IMR-90 (cell line): ENCODE measurements at regions not wholly inside any gene's neighbourhood (a gene's known extent, or its start where the extent isn't known, plus 50 kb on each side); places are given as distances from the start of the nearest gene placed in this dataset.

ENCODE experiments used
- ATAC-seq: fragments of 200-7000 bp; cut with Tn5 transposase; 2 replicates; pipeline ENCODE4 v1.9.1; 2020; ENCODE audit warnings: low read depth, mild to moderate bottlenecking, moderate library complexity
- BruUV-seq: library from RNA; stranded (reverse); fragments of 400-500 nt; replicated peaks from 2 replicates; lab custom pipeline; 2021; lab: Mats Ljungman, UMichigan
- CTCF ChIA-PET: fragments of 300-600 bp; formaldehyde crosslinking; extraction: SDS; loops from one replicate; lab custom pipeline; 2021; ENCODE audit warnings: antibody characterized with exemption; lab: Yijun Ruan, JAX
- POLR2A ChIA-PET: fragments of 300-600 bp; sonication (Branson Sonifier 250); formaldehyde crosslinking; loops from one replicate; lab custom pipeline; 2022; ENCODE audit warnings: antibody characterized with exemption; ENCODE audit not compliant: unreplicated experiment; lab: Charles Lee
- DNase-seq: peaks from one replicate; pipeline ENCODE4 v3.0.0; 2013
- H2AFZ ChIP-seq: replicated peaks from 2 replicates; pipeline ENCODE3; 2013; ENCODE audit warnings: low read length, mild to moderate bottlenecking; ENCODE audit not compliant: poor library complexity
- H2AK5ac ChIP-seq: 2 replicates; pipeline ENCODE4 v1.6.1; 2013; ENCODE audit warnings: low read depth, low read length, inconsistent platforms
- H2AK9ac ChIP-seq: replicated peaks from 2 replicates; pipeline ENCODE3; 2013; ENCODE audit warnings: mild to moderate bottlenecking, low read depth, low read length, moderate library complexity; ENCODE audit not compliant: poor library complexity
- H2BK120ac ChIP-seq: 2 replicates; pipeline ENCODE4 v1.6.1; 2013; ENCODE audit warnings: low read depth, low read length, inconsistent platforms
- H2BK15ac ChIP-seq: 3 replicates; pipeline ENCODE4 v1.6.1; 2013; ENCODE audit warnings: low read depth, low read length, inconsistent platforms
- H2BK20ac ChIP-seq: 2 replicates; pipeline ENCODE4 v1.6.1; 2013; ENCODE audit warnings: low read depth, mild to moderate bottlenecking, inconsistent platforms, low read length, moderate library complexity
- H2BK5ac ChIP-seq: 2 replicates; pipeline ENCODE4 v1.6.1; 2013; ENCODE audit warnings: mild to moderate bottlenecking, low read depth, low read length, inconsistent platforms; ENCODE audit not compliant: poor library complexity, severe bottlenecking
- H3K14ac ChIP-seq: replicated peaks from 2 replicates; pipeline ENCODE4 v1.6.1; 2013; ENCODE audit warnings: low read depth, low read length, inconsistent platforms
- H3K18ac ChIP-seq: 2 replicates; pipeline ENCODE4 v1.6.1; 2013; ENCODE audit warnings: low read depth, low read length, control low read depth
- H3K23ac ChIP-seq: 2 replicates; pipeline ENCODE4 v1.6.1; 2013; ENCODE audit warnings: low read depth, low read length, inconsistent platforms
- H3K27ac ChIP-seq: 2 replicates; pipeline ENCODE4 v1.5.1; 2013; ENCODE audit warnings: mild to moderate bottlenecking, control low read depth, low read length; ENCODE audit not compliant: insufficient read depth
- H3K27me3 ChIP-seq: 2 replicates; pipeline ENCODE4 v1.6.1; 2013; ENCODE audit warnings: low read length; ENCODE audit not compliant: control insufficient read depth, insufficient read depth
- H3K36me3 ChIP-seq: 2 replicates; pipeline ENCODE4 v1.6.1; 2013; ENCODE audit warnings: low read length, mixed read lengths; ENCODE audit not compliant: control insufficient read depth, insufficient read depth
- H3K4ac ChIP-seq: 2 replicates; pipeline ENCODE4 v1.6.1; 2013; ENCODE audit warnings: low read depth, low read length, inconsistent platforms
- H3K4me1 ChIP-seq: 2 replicates; pipeline ENCODE4 v1.6.1; 2013; ENCODE audit warnings: low read length, mixed read lengths; ENCODE audit not compliant: control insufficient read depth, insufficient read depth
- H3K4me2 ChIP-seq: 2 replicates; pipeline ENCODE4 v1.6.1; 2013; ENCODE audit warnings: low read depth, mild to moderate bottlenecking, control low read depth, low read length, moderate library complexity
- H3K4me3 ChIP-seq: 2 replicates; pipeline ENCODE4 v1.5.1; 2013; ENCODE audit warnings: low read depth, mild to moderate bottlenecking, control low read depth, low read length, moderate library complexity; ENCODE audit not compliant: insufficient read depth
- H3K56ac ChIP-seq: 2 replicates; pipeline ENCODE4 v1.6.1; 2013; ENCODE audit warnings: low read length, inconsistent platforms; ENCODE audit not compliant: insufficient read depth; ENCODE audit errors: extremely low read depth
- H3K79me1 ChIP-seq, 2 experiments: 2 replicates each; pipeline ENCODE4 v1.6.1; 2013; ENCODE audit warnings: low read length in 2 of 2, inconsistent platforms in 1 of 2, low read depth in 1 of 2
- H3K9ac ChIP-seq: 2 replicates; pipeline ENCODE4 v1.6.1; 2013; ENCODE audit warnings: low read depth, low read length, control low read depth
- H3K9me1 ChIP-seq: 2 replicates; pipeline ENCODE4 v1.6.1; 2013; ENCODE audit warnings: low read length, inconsistent platforms; ENCODE audit not compliant: insufficient read depth
- H3K9me3 ChIP-seq: 2 replicates; pipeline ENCODE4 v1.6.1; 2013; ENCODE audit warnings: low read length; ENCODE audit not compliant: control insufficient read depth, insufficient read depth
- H4K20me1 ChIP-seq: 2 replicates; pipeline ENCODE4 v1.6.1; 2013; ENCODE audit warnings: low read length, inconsistent platforms; ENCODE audit not compliant: insufficient read depth
- H4K5ac ChIP-seq: 2 replicates; pipeline ENCODE4 v1.6.1; 2013; ENCODE audit warnings: mild to moderate bottlenecking, low read depth, low read length, control low read depth
- H4K8ac ChIP-seq, 2 experiments: 2 replicates each; pipeline ENCODE4 v1.6.1; 2013; ENCODE audit warnings: low read depth in 2 of 2, low read length in 2 of 2, control low read depth in 1 of 2, inconsistent platforms in 1 of 2
- H4K91ac ChIP-seq: 2 replicates; pipeline ENCODE4 v1.6.1; 2013; ENCODE audit warnings: low read depth, low read length, inconsistent platforms; ENCODE audit not compliant: insufficient read depth
- BHLHE40 ChIP-seq: fragments of 150-350 bp; IDR thresholded peaks from 2 replicates; pipeline ENCODE4 v1.6.1; 2016; ENCODE audit warnings: mild to moderate bottlenecking, low read depth, low read length
- CEBPB ChIP-seq: IDR thresholded peaks from 2 replicates; pipeline ENCODE4 v1.6.1; 2012; ENCODE audit warnings: low read depth, low read length, improper control_type of control experiment
- ELK1 ChIP-seq: fragments of 150-350 bp; IDR thresholded peaks from 2 replicates; pipeline ENCODE4 v1.6.1; 2016; ENCODE audit warnings: low read depth, mild to moderate bottlenecking, low read length, moderate library complexity, borderline replicate concordance
- FOS ChIP-seq: fragments of 150-350 bp; IDR thresholded peaks from 2 replicates; pipeline ENCODE4 v1.6.1; 2016; ENCODE audit warnings: low read depth, low read length
- MAFK ChIP-seq: IDR thresholded peaks from 2 replicates; pipeline ENCODE4 v1.6.1; 2012; ENCODE audit warnings: low read depth, low read length, improper control_type of control experiment
- MAZ ChIP-seq: IDR thresholded peaks from 2 replicates; pipeline ENCODE4 v1.6.1; 2012; ENCODE audit warnings: low read depth, mild to moderate bottlenecking, low read length, improper control_type of control experiment, moderate library complexity, borderline replicate concordance
- NFE2L2 ChIP-seq: fragments of 150-350 bp; IDR thresholded peaks from 2 replicates; pipeline ENCODE4 v1.6.1; 2016; ENCODE audit warnings: low read depth, mild to moderate bottlenecking, low read length
- POLR2A ChIP-seq: IDR thresholded peaks from 2 replicates; pipeline ENCODE4 v1.6.1; 2012; ENCODE audit warnings: mild to moderate bottlenecking, low read depth, low read length
- RAD21 ChIP-seq: IDR thresholded peaks from 2 replicates; pipeline ENCODE4 v1.6.1; 2012; ENCODE audit warnings: low read length, improper control_type of control experiment
- USF2 ChIP-seq: fragments of 150-350 bp; IDR thresholded peaks from 2 replicates; pipeline ENCODE4 v1.6.1; 2017; ENCODE audit warnings: mild to moderate bottlenecking, antibody characterized with exemption, low read length, low read depth
- WGBS, 2 experiments: methylation state at CpG; one replicate each; pipeline versions ENCODE4 v1.1.5 to v1.1.7; 2013; ENCODE audit warnings: missing lambda C conversion rate in 2 of 2; ENCODE audit not compliant: insufficient read length in 1 of 2; ENCODE audit errors: extremely low coverage in 2 of 2; 5-methylcytosine and 5-hydroxymethylcytosine counted together
- dilution Hi-C: fragments of 300-500 bp; cut with HindIII; formaldehyde crosslinking; loops from one replicate; pipeline ENCODE4 v1.14.3; 2018; ENCODE audit warnings: low sequenced_read_pairs; ENCODE audit not compliant: unreplicated experiment
- in situ Hi-C: fragments of 300-500 bp; cut with MboI; formaldehyde crosslinking; loops from 3 replicates; pipeline ENCODE4 v1.14.3; 2019; ENCODE audit warnings: low sequenced_read_pairs, inconsistent platforms, mixed read lengths
- intact Hi-C: fragments of 100-400 bp; cut with micrococcal nuclease; formaldehyde crosslinking; loops from 2 replicates; pipeline ENCODE4 v1.10.0; 2022
- TF ChIP-seq, protein P1 (sequence below): conservative IDR thresholded peaks from 2 replicates; pipeline ENCODE4 v1.5.1; 2012; ENCODE audit warnings: mild to moderate bottlenecking, low read depth, low read length, improper control_type of control experiment

- no peak overlapping the region for H3K9ac ChIP-seq
- BruUV-seq, result no TSS peak
- H2BK5ac ChIP-seq, result no peak overlapping the region
- no peaks in the 10 kb centered on the region for H3K36me3 ChIP-seq
- H2AK5ac ChIP-seq, result no peak overlapping the region
- DNase-seq (no peak), ATAC-seq (no peak)
- no peak overlapping the region for H3K27ac ChIP-seq
- no peaks in the 10 kb centered on the region for H3K79me1 ChIP-seq
- intact Hi-C loops (no loop called here), dilution Hi-C loops (no loop called here), in situ Hi-C loops (no loop called here)
- no peak overlapping the region for H4K5ac ChIP-seq
- H3K4me3 ChIP-seq, result no peak overlapping the region
- H3K14ac ChIP-seq, result no peak overlapping the region
- no peak overlapping the region for H2BK20ac ChIP-seq
- no peaks in the 10 kb centered on the region for H3K9me1 ChIP-seq
- H3K56ac ChIP-seq, result no peak overlapping the region
- no peak overlapping the region for H4K91ac ChIP-seq
- no peak overlapping the region for H3K4ac ChIP-seq
- H2AK9ac ChIP-seq, result no peak overlapping the region
- no peak overlapping the region for H2BK15ac ChIP-seq
- no peak overlapping the region for H2BK120ac ChIP-seq
- TF ChIP-seq, protein P1, sequence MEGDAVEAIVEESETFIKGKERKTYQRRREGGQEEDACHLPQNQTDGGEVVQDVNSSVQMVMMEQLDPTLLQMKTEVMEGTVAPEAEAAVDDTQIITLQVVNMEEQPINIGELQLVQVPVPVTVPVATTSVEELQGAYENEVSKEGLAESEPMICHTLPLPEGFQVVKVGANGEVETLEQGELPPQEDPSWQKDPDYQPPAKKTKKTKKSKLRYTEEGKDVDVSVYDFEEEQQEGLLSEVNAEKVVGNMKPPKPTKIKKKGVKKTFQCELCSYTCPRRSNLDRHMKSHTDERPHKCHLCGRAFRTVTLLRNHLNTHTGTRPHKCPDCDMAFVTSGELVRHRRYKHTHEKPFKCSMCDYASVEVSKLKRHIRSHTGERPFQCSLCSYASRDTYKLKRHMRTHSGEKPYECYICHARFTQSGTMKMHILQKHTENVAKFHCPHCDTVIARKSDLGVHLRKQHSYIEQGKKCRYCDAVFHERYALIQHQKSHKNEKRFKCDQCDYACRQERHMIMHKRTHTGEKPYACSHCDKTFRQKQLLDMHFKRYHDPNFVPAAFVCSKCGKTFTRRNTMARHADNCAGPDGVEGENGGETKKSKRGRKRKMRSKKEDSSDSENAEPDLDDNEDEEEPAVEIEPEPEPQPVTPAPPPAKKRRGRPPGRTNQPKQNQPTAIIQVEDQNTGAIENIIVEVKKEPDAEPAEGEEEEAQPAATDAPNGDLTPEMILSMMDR, result no peak
- TF ChIP-seq USF2 (no peak), BHLHE40 (no peak), FOS (no peak), RAD21 (no peak), MAFK (no peak), POLR2A (no peak), CEBPB (no peak), MAZ (no peak), NFE2L2 (no peak), ELK1 (no peak)
- H4K8ac ChIP-seq, result no peak overlapping the region
- no peak overlapping the region for H2AFZ ChIP-seq
- H3K9me3 ChIP-seq, result peaks cover 1% of the 10 kb centered on the region; the same call in 1 of the 2 replicates
- ChIA-PET POLR2A (no interaction called here), CTCF (interaction anchor here (0.6 kb wide), 1 partner anchor 45 kb away, joined by 3 read pairs; no protein-coding TSS in a partner anchor)
- H3K23ac ChIP-seq, result no peak overlapping the region
- no peaks in the 10 kb centered on the region for H3K4me1 ChIP-seq
- H3K18ac ChIP-seq, result no peak overlapping the region
- H3K27me3 ChIP-seq, result no peaks in the 10 kb centered on the region
- no peaks in the 10 kb centered on the region for H4K20me1 ChIP-seq
- no peak overlapping the region for H3K4me2 ChIP-seq
- 40% methylated on average over 2 of the region's 2 CpGs; no CpG with 5 or more reads in 1 of the 2 experiments for whole genome bisulfite sequencing, 2 experiments
These were observed 325.7 kb upstream of the ACVR2A start for GRCh38 chr2:147519178-147519577.
